OCI-M1 (cell line): ENCODE measurements at regions not wholly inside any gene's neighbourhood (a gene's known extent, or its start where the extent isn't known, plus 50 kb on each side); places are given as distances from the start of the nearest gene placed in this dataset.
"Not testable (repeated sequence)": the region's sequence is repeated elsewhere in the genome, so short reads cannot be mapped to it uniquely, and the experiment has no call there.

Experiments
- DNase-seq: peaks from one replicate; lab custom pipeline; 2025; lab: John Stamatoyannopoulos, UW

DNA sequence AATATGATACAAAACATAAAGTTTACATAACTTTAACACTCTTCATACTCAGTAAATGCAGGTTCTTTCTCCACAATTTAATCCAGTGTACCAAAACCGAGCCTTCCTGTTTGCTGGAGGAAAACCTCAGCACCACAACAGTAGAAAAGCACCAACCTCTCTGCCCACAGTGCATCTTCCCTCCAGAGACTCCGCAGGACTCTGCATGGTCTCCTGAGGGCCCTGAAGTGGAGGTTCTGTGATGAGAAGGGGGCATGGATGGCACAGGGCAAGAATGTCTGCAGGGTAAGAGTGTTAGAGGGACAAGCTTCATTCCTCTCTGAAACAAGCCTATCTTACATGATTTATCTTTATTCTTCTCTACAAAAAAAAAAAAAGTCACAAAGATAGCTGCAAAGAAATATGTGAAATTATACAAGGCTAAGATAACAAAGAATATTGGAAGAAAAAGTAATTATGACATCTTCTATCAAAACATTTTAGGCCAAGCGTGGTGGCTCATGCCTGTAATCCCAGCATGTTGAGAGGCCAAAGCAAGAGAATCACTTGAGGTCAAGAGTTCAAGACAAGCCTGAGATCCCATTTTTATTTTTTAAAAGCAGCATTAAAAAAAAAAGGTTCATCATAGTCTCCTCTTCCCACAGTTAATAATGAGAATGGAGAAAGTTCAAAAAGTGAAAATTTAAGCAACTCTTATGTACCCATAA is 102.0 kb downstream of the VPREB1 start:
- DNase-seq, result no peak

DNA sequence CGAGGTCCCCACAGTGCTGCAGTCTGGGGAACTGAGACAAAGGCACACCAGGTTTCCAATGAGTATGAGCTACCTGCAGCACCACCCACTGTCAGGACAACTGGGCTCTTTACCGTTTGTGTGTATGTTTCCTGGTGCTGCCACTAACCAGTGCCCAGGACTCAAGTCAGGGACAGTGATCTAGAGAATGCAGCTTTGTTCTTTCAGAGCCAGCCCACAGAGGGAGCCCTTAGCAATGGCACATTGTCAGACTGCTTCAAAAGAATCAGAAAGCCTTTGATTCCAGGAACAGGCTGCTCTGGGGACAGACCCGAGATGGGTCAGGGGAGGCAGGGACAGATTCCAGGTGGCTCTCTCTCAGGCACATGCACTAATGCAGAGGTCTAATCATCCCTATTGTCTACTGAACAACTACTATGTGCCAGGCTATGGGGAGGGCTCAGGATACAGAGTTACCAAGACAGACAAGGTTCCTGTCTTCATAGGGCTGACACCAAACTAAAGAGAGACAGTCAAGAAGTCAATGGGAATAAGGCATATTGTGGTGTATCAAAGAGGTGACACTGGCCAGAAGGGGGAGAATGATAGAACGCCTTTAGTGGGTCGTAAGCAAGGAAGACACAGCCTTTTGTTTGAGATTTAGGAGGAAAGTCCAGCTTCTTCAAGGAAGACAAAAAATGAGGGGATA is 103.7 kb downstream of the VPREB1 start:
- DNase-seq, result peak; percentile 54

- DNase-seq, result no peak
Observed at GRCh38 chr22:22348815-22349454, 104.3 kb downstream of the VPREB1 start.

DNA sequence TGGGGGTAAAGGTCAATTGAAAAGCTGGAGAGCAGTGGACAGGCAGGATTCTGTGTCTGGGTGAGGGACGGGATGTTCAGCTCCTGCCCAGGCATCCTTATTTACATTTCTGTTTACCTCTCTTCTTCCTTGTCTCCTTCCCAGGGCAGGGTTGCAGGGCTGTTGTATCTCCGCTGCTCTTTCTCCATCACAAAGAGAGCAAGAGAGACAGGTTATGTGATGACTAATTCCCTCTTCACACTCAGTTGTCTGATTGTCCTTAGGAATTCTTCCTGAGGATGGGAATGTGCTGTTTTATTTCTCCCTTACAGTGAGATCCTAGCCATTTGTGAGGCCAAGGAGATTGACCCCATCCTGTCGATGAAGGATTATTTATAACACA is 104.9 kb downstream of the VPREB1 start:
- no peak for DNase-seq

- DNase-seq, result no peak
Observed at GRCh38 chr22:22351366-22351765, 106.8 kb downstream of the VPREB1 start.

DNA sequence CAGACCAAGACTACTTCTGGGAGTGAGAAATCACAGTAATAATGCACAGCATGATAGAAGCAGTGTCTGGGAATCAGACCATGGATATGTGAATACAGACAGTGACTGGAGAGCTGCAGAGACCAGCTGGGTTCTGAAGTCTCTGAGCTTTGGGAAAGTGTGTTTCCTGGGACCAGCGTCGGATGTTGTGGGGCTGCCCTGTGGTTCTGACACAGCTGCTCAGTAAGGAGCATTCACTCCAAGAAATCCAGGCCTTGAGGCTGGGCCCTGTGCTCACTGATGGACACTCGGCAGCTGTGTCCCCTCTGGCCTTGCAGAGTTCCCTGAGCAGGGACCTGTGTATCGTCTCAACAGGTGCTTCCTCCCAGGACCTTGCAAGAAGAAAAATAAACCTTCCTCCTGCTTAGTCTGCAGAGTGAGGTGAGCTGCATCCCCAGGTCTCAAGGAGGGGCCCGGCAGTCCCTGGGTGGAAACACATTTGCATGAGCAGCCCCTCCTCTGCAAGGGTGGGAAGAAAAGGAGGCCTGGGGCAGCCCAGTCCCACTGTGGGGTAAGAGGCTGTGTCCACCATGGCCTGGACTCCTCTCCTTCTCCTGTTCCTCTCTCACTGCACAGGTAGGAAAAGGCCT is 107.9 kb downstream of the VPREB1 start:
- no peak for DNase-seq

DNA sequence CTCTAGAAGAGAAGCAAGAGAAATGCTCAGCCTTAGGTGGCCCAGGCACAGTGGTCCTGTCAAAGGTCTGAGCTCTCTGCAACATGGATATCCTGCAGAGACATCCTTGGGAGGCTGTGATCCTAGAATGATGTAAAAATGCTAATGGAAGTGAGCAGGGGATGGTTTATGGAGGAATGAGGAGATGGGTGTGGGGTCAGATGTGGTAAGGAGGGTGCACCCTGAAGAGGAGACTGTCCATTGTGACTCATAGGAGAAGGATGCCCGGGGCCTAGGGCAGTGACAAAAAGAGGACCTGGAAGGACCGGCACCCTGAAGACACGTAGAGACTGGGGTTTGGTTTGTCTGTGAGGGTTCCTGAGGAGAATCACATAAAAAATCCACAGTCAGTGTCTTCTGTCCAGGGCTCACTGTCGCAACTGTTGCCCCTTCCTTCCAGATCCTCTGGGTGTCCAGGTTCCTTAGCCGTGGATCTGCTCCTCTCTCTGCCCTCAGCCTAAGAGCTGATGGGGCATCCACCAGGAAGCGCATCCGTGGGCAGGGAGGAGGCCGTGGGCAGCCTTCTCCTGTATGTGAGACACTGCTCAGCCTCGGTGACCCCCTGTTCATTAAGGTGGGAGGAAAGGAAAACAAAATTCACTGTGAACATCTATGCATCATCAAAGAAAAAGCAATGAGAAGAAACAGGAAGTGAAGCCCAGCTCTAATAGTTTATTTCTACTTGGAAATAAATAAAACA is 110.7 kb downstream of the VPREB1 start:
- DNase-seq, result no peak

DNA sequence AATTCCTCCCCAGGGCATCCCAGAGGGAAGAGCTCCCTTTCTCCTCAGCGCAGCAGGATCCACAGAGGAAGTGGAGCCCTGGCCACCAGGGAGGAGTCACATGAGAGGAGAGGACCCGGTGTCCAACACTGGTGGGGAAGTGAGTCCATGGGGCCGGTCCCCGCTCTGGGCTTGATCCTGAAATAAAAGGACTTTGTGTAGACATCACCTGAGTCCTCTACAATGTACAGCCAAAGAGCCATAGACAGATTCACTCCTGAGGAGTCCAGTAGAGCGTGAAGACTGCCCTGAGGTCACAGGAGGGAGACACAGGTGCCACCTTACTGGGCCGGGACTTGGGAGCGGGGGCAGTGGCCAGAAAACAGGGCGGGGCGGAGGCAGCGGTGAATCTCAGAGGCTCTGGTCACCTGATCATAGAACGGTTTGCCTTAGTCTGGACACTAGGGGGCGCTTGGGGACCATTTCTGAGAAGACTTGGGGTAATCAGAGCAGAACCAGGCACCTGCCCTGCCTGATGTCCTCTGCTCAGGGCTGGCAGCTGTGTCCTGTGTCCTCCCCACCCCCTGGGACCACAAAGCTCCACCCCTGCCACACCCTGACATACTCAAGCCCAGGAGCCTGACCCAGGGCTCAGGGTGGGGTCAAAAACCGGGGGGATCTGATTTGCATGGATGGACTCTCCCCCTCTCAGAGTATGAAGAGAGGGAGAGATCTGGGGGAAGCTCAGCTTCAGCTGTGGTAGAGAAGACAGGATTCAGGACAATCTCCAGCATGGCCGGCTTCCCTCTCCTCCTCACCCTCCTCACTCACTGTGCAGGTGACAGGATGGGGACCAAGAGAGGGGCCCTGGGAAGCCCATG is 112.7 kb downstream of the VPREB1 start:
- DNase-seq, result peak; percentile 95

DNA sequence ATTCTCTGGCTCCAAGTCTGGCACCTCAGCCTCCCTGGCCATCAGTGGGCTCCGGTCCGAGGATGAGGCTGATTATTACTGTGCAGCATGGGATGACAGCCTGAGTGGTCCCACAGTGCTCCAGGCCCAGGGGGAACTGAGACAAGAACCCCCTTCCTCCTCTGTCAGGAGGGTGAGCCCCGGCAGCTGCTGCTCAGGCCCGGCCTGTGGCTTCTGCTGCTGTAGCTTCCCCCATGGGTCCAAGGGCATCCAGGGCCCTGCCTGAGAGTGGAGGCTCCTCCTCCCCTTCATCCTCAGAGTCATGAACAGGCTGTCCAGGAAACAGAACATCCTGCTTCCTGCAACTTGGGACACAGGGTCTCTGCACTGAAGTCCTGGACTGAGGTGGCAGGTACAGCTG is 113.6 kb downstream of the VPREB1 start:
- DNase-seq, result no peak

DNA sequence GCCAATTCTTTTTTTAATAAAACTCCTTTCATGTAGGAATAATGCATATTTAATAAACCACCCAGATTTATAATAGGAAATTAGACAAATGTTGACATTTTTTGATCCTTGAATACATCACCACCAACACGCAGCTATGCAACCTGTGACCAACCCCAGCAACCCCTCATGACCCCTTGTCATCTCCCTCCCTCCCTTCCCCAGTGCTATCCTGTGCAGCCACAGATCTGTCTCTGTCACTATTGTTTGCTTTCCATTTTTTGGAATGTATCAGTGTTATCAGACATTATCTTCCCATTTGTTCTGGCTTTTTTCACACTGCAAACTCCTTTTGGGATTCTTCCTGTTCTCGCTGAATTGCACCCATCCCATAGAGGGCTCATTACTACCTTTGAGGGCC is 114.1 kb downstream of the VPREB1 start:
- DNase-seq, result no peak

DNA sequence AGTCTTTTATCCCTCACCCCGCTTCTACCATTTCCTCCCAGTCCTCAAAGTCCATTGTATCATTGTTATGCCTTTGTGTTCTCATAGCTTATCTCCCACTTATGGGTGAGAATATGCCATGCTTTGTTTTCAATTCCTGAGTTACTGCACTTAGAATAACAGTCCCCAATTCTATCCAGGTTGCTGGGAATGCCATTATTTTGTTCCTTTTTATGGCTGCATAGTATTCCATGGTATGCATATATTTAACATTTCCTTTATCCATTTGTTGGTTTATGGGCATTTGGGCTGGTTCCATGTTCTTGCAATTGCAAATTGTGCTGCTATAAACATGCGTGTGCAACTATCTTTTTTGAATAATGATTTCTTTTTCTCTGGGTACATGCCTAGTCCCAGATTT is 114.9 kb downstream of the VPREB1 start:
- DNase-seq, result no peak

- no peak for DNase-seq
Observed at GRCh38 chr22:22360014-22360413, 115.4 kb downstream of the VPREB1 start.

- DNase-seq, result no peak
Observed at GRCh38 chr22:22362311-22362710, 117.7 kb downstream of the VPREB1 start.

- DNase-seq, result peak; percentile 51
Observed at GRCh38 chr22:22362936-22363335, 118.3 kb downstream of the VPREB1 start.

DNA sequence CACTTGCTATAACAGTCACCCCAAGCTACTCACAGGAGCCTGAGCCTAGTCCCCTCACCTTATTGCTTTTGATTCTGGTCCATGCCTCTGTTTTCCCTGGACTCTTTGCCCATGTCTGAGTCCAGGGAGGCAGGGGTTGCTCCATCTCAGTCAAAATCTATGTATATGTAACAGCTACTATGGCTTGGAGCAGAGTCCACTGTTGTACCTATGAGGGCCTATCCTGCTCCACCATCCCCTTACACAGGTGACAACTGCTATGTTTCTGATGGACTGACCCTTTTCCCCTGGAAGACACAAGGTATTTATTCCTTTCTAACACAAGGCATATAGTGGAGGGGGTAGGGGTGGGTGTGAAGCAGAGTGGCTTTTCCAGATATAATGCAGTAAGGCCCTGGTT is 119.6 kb downstream of the VPREB1 start:
- DNase-seq, result no peak

DNA sequence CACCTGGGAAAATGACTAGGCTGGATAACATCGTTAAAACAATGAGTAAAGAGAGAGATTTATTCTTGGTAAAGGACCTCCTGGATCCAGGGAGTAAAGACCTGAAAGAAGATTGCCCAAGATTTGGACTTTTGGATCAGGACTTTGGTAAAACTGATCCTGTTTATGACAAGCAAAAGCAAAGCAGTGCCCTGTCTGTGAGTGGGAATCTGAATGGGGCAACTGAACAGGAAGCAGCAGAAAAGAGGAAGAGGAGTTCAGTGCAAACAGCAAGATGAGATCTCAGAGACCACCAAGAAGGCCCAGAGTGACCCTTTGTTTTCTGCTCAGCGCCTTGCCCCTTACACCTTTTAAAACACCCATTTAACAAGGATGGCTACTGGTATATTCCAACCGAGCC is 122.0 kb downstream of the VPREB1 start:
- DNase-seq, result peak; percentile 28

DNA sequence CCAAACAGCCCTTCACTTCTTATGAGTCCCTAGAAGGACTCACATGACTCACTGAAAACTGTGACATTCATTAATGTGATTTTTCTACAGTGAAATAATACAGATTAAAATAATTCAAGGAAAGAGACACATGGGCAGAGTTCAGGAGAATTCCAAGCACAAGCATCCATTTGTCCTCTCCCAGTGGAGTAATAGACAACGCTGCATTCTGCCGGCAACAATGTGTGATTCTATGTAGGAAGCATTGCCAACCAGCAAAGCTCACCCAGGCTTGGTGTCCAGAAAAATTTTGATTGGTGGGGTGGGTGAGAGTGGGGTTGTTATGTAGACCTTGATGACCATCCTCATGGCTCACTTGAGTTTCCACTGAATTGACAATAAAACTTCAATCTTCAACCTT is 123.9 kb downstream of the VPREB1 start:
- no peak for DNase-seq

DNA sequence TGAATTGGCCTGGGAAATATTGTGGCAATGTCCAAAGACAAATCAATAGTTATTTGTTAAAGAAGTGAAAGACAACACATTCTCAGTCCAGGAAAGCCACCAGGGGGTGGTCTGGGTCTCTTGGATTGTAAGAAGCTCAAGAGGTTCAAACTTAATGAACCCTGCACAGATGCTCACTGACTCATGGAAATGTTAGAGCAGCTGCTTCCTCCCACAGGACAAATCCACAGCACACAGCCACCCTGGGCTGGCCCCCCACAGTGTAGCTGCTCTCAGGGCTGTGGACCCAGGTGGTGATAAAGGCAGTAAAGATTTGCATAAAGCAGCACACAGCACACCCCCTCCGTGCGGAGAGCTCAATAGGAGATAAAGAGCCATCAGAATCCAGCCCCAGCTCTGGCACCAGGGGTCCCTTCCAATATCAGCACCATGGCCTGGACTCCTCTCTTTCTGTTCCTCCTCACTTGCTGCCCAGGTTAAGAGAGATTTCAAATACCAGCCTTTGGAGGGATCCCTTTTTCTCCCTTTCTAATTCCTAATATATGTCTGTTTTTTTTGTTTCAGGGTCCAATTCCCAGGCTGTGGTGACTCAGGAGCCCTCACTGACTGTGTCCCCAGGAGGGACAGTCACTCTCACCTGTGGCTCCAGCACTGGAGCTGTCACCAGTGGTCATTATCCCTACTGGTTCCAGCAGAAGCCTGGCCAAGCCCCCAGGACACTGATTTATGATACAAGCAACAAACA is 124.8 kb downstream of the VPREB1 start:
- not testable (repeated sequence) for DNase-seq

DNA sequence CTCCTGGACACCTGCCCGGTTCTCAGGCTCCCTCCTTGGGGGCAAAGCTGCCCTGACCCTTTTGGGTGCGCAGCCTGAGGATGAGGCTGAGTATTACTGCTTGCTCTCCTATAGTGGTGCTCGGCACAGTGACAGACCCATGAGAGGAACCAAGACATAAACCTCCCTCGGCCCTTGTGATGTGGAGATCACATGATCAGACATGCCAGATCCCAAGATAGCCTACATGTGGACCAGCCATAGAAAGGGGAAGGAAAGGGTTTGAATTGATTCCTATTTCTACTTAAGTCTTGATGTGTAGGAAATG is 125.3 kb downstream of the VPREB1 start:
- DNase-seq, result peak; percentile 75

- peak; percentile 24 for DNase-seq
Observed at GRCh38 chr22:22371031-22371541, 126.5 kb downstream of the VPREB1 start.
